Spleen (tissue), 11 donors: ENCODE measurements at regions not wholly inside any gene's neighbourhood (a gene's known extent, or its start where the extent isn't known, plus 50 kb on each side); places are given as distances from the start of the nearest gene placed in this dataset.

ENCODE experiments used
- DNase-seq: peaks from one replicate; pipeline ENCODE4 v3.0.0-alpha.2; 2020
- H3K27ac ChIP-seq, 8 donors: fragments of 200-600 bp; sonication (generic) in 7 of 8; 1 replicate in 4 of 8; 2 replicates in 4 of 8; pipeline versions ENCODE4 v1.5.0 to v1.8.0; 2016 to 2021; ENCODE audit warnings: inconsistent platforms in 4 of 8, mild to moderate bottlenecking in 4 of 8, moderate library complexity in 1 of 8
- H3K27me3 ChIP-seq, 7 donors: fragments of 200-600 bp; sonication (generic) in 6 of 7; replicated peaks in 1 of 7; 1 replicate in 4 of 7; 2 replicates in 3 of 7; pipeline versions ENCODE4 v1.5.0 to v1.8.0; 2016 to 2021; ENCODE audit warnings: inconsistent platforms in 3 of 7, mild to moderate bottlenecking in 1 of 7
- H3K36me3 ChIP-seq, 6 donors: fragments of 200-600 bp; sonication (generic) in 5 of 6; 1 replicate in 4 of 6; 2 replicates in 2 of 6; pipeline versions ENCODE4 v1.5.0 to v1.8.0; 2016 to 2021; ENCODE audit warnings: inconsistent platforms in 2 of 6
- H3K4me1 ChIP-seq, 6 donors: fragments of 200-600 bp; sonication (generic) in 5 of 6; 1 replicate in 3 of 6; 2 replicates in 3 of 6; pipeline versions ENCODE4 v1.5.0 to v1.8.0; 2016 to 2021; ENCODE audit warnings: inconsistent platforms in 3 of 6
- H3K4me3 ChIP-seq, 8 donors: fragments of 200-600 bp; sonication (generic) in 7 of 8; 1 replicate in 4 of 8; 2 replicates in 4 of 8; pipeline versions ENCODE4 v1.5.0 to v1.8.0; 2016 to 2021; ENCODE audit warnings: inconsistent platforms in 4 of 8, mild to moderate bottlenecking in 4 of 8, moderate library complexity in 2 of 8
- H3K9me3 ChIP-seq, 8 donors: fragments of 200-600 bp; sonication (generic) in 7 of 8; 1 replicate in 4 of 8; 2 replicates in 4 of 8; pipeline versions ENCODE4 v1.5.0 to v1.8.0; 2016 to 2021; ENCODE audit warnings: inconsistent platforms in 4 of 8
- POLR2A ChIP-seq, 3 donors: fragments of 450-650 bp; IDR thresholded peaks; one replicate each; pipeline ENCODE4 v1.5.1; 2017; ENCODE audit warnings: antibody characterized with exemption in 3 of 3, mild to moderate bottlenecking in 1 of 3
- POLR2AphosphoS5 ChIP-seq, 3 donors: sonication (generic); formaldehyde crosslinking; IDR thresholded peaks; one replicate each; pipeline ENCODE4 v1.5.1; 2017; ENCODE audit warnings: antibody characterized with exemption in 3 of 3
- WGBS, 5 donors: extraction: QIAGEN DNeasy Blood & Tissue Kit in 3 of 5; methylation state at CpG; one replicate each; pipeline versions ENCODE4 v1.1.5 to v1.1.7; 2013 to 2018; 5-methylcytosine and 5-hydroxymethylcytosine counted together
- intact Hi-C: fragments of 100-400 bp; cut with DNase I; formaldehyde crosslinking; loops from one replicate; pipeline ENCODE4 v1.15.0; 2023; ENCODE audit warnings: low total_unique reads
- microRNA-seq, 3 donors: library from miRNA; unstranded; fragments of <30 nt; microRNA quantifications; one replicate each; pipeline versions ENCODE4 to v1.1.0, GENCODE V29; 2019 to 2020
- small RNA-seq, 4 donors: library from RNA; depleted of rRNA; stranded (forward); fragments of <200 nt; gene quantifications; one replicate each; pipeline ENCODE3, GENCODE V24; 2016
- TF ChIP-seq, protein P1 (sequence below), 11 experiments: fragments of 200-600 bp in 7 of 11; fragments of 450-650 bp in 4 of 11; sonication (generic) in 4 of 11; IDR thresholded peaks in 8 of 11; conservative IDR thresholded peaks in 3 of 11; 1 replicate in 7 of 11; 2 replicates in 4 of 11; pipeline versions ENCODE4 v1.4.0 to v1.8.0; 2016 to 2021; ENCODE audit warnings: antibody characterized with exemption in 11 of 11, inconsistent platforms in 4 of 11, mild to moderate bottlenecking in 1 of 11
- donor health status: healthy with polysubstance abuse.
- donor health status: DM: no; HTN: no; CAD: no; lungs with moderate emphysema.
- donor health status: DM: no; HTN: no; CAD: no.
- donor health status: Bipolar disorder and iron deficiency.
- donor health status: healthy.
- donor health status: DM: no; HTN: no; CAD: no.
- donor health status: DM: yes; HTN: yes; CAD: no.

DNA sequence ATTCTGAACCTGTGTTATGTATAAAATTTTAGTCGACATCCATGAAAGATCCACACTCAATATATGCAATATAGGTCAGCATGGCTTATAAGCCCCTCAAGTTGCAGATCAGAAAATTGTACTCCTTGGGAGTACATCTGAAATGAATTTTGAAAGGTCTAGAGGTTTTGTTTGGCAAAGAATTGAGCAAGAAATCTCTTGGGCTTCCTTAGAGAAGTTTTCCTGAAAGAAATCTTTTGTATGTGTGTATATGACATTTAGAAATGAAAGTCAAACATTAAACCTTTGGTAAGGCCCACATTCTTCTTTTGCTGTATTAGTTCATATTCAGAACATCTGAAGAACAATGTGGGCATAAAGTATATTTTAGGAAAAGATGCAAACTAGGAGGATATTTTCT, 1006.6 kb downstream of the NAALADL2 start:
- TF ChIP-seq, protein P1, sequence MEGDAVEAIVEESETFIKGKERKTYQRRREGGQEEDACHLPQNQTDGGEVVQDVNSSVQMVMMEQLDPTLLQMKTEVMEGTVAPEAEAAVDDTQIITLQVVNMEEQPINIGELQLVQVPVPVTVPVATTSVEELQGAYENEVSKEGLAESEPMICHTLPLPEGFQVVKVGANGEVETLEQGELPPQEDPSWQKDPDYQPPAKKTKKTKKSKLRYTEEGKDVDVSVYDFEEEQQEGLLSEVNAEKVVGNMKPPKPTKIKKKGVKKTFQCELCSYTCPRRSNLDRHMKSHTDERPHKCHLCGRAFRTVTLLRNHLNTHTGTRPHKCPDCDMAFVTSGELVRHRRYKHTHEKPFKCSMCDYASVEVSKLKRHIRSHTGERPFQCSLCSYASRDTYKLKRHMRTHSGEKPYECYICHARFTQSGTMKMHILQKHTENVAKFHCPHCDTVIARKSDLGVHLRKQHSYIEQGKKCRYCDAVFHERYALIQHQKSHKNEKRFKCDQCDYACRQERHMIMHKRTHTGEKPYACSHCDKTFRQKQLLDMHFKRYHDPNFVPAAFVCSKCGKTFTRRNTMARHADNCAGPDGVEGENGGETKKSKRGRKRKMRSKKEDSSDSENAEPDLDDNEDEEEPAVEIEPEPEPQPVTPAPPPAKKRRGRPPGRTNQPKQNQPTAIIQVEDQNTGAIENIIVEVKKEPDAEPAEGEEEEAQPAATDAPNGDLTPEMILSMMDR (IDR thresholded peaks at IDR 0.05 in 8 of 11, conservative IDR thresholded peaks at IDR 0.05 in 3 of 11) = no peak
- TF ChIP-seq POLR2A (IDR thresholded peaks at IDR 0.05) (no peak), POLR2AphosphoS5 (IDR thresholded peaks at IDR 0.05) (no peak)

DNA sequence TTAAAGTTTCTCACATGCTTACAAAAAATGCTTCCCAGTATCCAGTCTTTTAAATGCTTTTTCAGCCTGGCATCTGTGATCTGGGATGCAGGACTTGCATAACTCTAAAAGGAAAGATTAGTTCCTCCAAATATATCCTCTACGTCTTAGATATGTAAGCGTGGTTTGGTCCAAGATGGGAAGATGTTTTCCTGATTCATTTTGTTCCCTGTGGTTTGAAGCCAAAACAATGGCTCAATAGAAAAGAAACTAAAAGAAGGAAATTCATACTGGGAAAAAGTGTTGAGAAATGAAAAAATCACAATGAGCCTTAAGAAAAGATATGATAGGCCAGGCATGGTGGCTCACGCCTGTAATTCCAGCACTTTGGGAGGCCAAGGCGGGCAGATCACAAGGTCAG, 1002.8 kb downstream of the NAALADL2 start:
- Histone ChIP-seq H3K27ac (no peak overlapping the region), H3K4me3 (no peak overlapping the region), H3K27me3 (no peaks in the 10 kb centered on the region), H3K36me3 (no peaks in the 10 kb centered on the region), H3K9me3 (no peaks in the 10 kb centered on the region), H3K4me1 (no peaks in the 10 kb centered on the region)
- TF ChIP-seq POLR2AphosphoS5 (IDR thresholded peaks at IDR 0.05) = no peak
- no peak for TF ChIP-seq POLR2A (IDR thresholded peaks at IDR 0.05)
- 83 to 94% (median 85%) methylated on average over 4 of the region's 4 CpGs for WGBS, 5 donors
- no peak for DNase-seq
- intact Hi-C loops = no loop called here

More for the DNA sequence above, 1006.6 kb downstream of the NAALADL2 start:
- H3K36me3 ChIP-seq = no peaks in the 10 kb centered on the region
- H3K9me3 ChIP-seq = no peaks in the 10 kb centered on the region
- H3K27ac ChIP-seq = no peak overlapping the region
- H3K27me3 ChIP-seq = no peaks in the 10 kb centered on the region
- DNase-seq = no peak
- intact Hi-C loops = no loop called here
- H3K4me3 ChIP-seq = no peak overlapping the region
- WGBS, 5 donors = 71 to 85% (median 80%) methylated on average over 1 of the region's 1 CpG
- no peaks in the 10 kb centered on the region for H3K4me1 ChIP-seq

Small RNAs in the stretch of these regions (microRNA-seq; reads per million reads assigned to microRNA genes)
- 1.1 to 1.4 (median 1.1) reads per million in 3 donors for gene MIR7977

Small RNAs in the stretch of these regions (small RNA-seq; reads per million reads assigned to genes)
- gene AC104640.2 (0 reads per million in 4 donors), gene RNA5SP147 (0 reads per million in 4 donors)
